GM19238 (cell line): ENCODE measurements at regions not wholly inside any gene's neighbourhood (a gene's known extent, or its start where the extent isn't known, plus 50 kb on each side); places are given as distances from the start of the nearest gene placed in this dataset.
"Not testable (repeated sequence)": the region's sequence is repeated elsewhere in the genome, so short reads cannot be mapped to it uniquely, and the experiment has no call there.

Experiments used
- DNase-seq: peaks from one replicate; pipeline ENCODE4 v3.0.0; 2011; ENCODE audit warnings: low spot score; ENCODE audit not compliant: insufficient read length

GRCh38 chr1:188817814-188818213, 1659.8 kb downstream of the BRINP3 start:
- DNase-seq: no peak

GRCh38 chr1:188822248-188822647, 1655.4 kb downstream of the BRINP3 start:
- DNase-seq: no peak

- DNase-seq: no peak
These were observed 1652.2 kb downstream of the BRINP3 start for GRCh38 chr1:188825471-188825870.

GRCh38 chr1:188826800-188827199, 1650.9 kb downstream of the BRINP3 start:
- DNase-seq: no peak

GRCh38 chr1:188827400-188827799, 1650.3 kb downstream of the BRINP3 start:
- DNase-seq: no peak

- DNase-seq: not testable (repeated sequence)
These were observed 1636.5 kb downstream of the BRINP3 start for GRCh38 chr1:188841111-188841696.

- no peak for DNase-seq
These were observed 1631.2 kb downstream of the BRINP3 start for GRCh38 chr1:188846468-188846867.

- DNase-seq: no peak
These were observed 1620.1 kb downstream of the BRINP3 start for GRCh38 chr1:188857526-188858087.

- DNase-seq: no peak
These were observed 1610.0 kb downstream of the BRINP3 start for GRCh38 chr1:188867614-188868013.

GRCh38 chr1:188871164-188871563, 1606.5 kb downstream of the BRINP3 start:
- DNase-seq: no peak

GRCh38 chr1:188872376-188872775, 1605.3 kb downstream of the BRINP3 start:
- DNase-seq: no peak

- no peak for DNase-seq
These were observed 1600.0 kb downstream of the BRINP3 start for GRCh38 chr1:188877668-188878067.

GRCh38 chr1:188888386-188888785, 1589.3 kb downstream of the BRINP3 start:
- no peak for DNase-seq

GRCh38 chr1:188889166-188889565, 1588.5 kb downstream of the BRINP3 start:
- DNase-seq: no peak

GRCh38 chr1:188891958-188892357, 1585.7 kb downstream of the BRINP3 start:
- DNase-seq: no peak

- DNase-seq: no peak
These were observed 1582.1 kb downstream of the BRINP3 start for GRCh38 chr1:188895611-188896010.

- DNase-seq: no peak
These were observed 1574.4 kb downstream of the BRINP3 start for GRCh38 chr1:188903241-188903640.

- DNase-seq: no peak
These were observed 1573.5 kb downstream of the BRINP3 start for GRCh38 chr1:188904201-188904600.

GRCh38 chr1:188906921-188907641, 1570.6 kb downstream of the BRINP3 start:
- no peak for DNase-seq

GRCh38 chr1:188930382-188930781, 1547.3 kb downstream of the BRINP3 start:
- DNase-seq: no peak

GRCh38 chr1:188931506-188931905, 1546.2 kb downstream of the BRINP3 start:
- no peak for DNase-seq

- no peak for DNase-seq
These were observed 1539.6 kb downstream of the BRINP3 start for GRCh38 chr1:188937965-188938551.
